ENCODE measurements at regions not wholly inside any gene's neighbourhood (a gene's known extent, or its start where the extent isn't known, plus 50 kb on each side); places are given as distances from the start of the nearest gene placed in this dataset.

DNA sequence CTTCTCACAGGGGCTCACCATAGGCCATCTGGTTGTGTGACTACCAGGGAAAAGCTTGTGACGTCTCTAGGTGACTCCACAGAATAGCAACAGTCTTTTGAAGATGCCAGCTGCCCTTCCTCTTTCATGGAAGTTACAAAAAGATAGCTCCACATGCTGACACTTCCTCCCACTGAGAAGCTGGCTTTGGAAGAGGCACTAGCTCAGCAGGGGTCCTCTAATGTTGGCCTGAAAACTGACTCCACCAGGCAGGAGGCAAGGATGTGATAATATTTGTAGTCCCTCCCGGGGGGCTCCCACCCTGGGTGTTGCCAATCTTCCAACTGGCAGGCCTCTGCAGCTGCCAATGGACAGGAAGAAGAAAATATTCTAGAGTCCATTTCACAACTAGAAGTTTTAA is 343.5 kb downstream of the NEK10 start:
- BruUV-seq (replicated peaks): no TSS peak
- H3K9me3 ChIP-seq (ENCODE audit: low read length): no peaks in the 10 kb centered on the region
- DNase-seq (ENCODE audit: low spot score): no peak
- H3K4me2 ChIP-seq (ENCODE audit: low read length): no peak overlapping the region
- CTCF ChIA-PET (ENCODE audit: unreplicated experiment): no interaction called here
- no peaks in the 10 kb centered on the region for H3K9me2 ChIP-seq (ENCODE audit: insufficient read depth, low read length)
- H3K4me3 ChIP-seq (ENCODE audit: low read depth, low read length, poor library complexity, severe bottlenecking): no peak overlapping the region
- H2AFZ ChIP-seq (ENCODE audit: low read length): no peak overlapping the region
- no peak overlapping the region for H3K27ac ChIP-seq (ENCODE audit: low read depth, low read length, poor library complexity, severe bottlenecking)
- no peaks in the 10 kb centered on the region for H3K79me2 ChIP-seq (ENCODE audit: insufficient read depth, low read depth, low read length)
- intact Hi-C loops (cut with micrococcal nuclease; ENCODE audit: unreplicated experiment): no loop called here
- POLR2A ChIA-PET: interaction anchor here (1.2 kb wide), 1 partner anchor 8 kb away, joined by 4 read pairs; no protein-coding TSS in a partner anchor
- TF ChIP-seq EZH2phosphoT487 (IDR thresholded peaks at IDR 0.05; ENCODE audit: borderline replicate concordance, low read depth, low read length): no peak
- TF ChIP-seq, protein P1, sequence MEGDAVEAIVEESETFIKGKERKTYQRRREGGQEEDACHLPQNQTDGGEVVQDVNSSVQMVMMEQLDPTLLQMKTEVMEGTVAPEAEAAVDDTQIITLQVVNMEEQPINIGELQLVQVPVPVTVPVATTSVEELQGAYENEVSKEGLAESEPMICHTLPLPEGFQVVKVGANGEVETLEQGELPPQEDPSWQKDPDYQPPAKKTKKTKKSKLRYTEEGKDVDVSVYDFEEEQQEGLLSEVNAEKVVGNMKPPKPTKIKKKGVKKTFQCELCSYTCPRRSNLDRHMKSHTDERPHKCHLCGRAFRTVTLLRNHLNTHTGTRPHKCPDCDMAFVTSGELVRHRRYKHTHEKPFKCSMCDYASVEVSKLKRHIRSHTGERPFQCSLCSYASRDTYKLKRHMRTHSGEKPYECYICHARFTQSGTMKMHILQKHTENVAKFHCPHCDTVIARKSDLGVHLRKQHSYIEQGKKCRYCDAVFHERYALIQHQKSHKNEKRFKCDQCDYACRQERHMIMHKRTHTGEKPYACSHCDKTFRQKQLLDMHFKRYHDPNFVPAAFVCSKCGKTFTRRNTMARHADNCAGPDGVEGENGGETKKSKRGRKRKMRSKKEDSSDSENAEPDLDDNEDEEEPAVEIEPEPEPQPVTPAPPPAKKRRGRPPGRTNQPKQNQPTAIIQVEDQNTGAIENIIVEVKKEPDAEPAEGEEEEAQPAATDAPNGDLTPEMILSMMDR (conservative IDR thresholded peaks at IDR 0.05; ENCODE audit: low read length): no peak
- no peaks in the 10 kb centered on the region for H3K4me1 ChIP-seq (ENCODE audit: insufficient read depth, low read length, poor library complexity, severe bottlenecking)
- H3K36me3 ChIP-seq (ENCODE audit: insufficient read depth, low read length): no peaks in the 10 kb centered on the region
- no peaks in the 10 kb centered on the region for H4K20me1 ChIP-seq (ENCODE audit: insufficient read depth, low read length)

DNA sequence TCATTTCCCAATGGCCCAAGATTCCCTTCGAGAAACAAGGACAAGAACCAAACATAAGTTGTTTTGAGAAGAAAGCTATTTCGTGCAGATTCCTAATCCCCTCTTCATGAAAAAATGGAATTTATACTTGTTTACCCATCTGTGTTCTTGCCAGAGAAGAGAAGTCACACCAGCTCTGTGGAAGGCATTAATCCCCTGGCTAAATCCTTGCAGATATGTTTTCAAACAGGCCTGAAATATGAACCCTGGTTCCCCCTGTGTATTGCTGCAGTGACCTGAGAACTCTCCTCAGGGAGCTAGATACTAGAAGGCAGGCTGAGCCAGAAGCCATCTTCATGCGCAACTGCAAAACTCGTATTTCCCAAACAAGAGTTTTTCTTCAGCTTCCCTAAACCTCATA is 337.7 kb downstream of the NEK10 start:
- ChIA-PET CTCF (ENCODE audit: unreplicated experiment) (no interaction called here), POLR2A (interaction anchor here (1.2 kb wide), 1 partner anchor 13 kb away, joined by 3 read pairs; no protein-coding TSS in a partner anchor)
- no peak for DNase-seq (ENCODE audit: low spot score)
- Histone ChIP-seq H4K20me1 (ENCODE audit: insufficient read depth, low read length) (no peaks in the 10 kb centered on the region), H3K9me3 (ENCODE audit: low read length) (no peaks in the 10 kb centered on the region), H2AFZ (ENCODE audit: low read length) (no peak overlapping the region), H3K79me2 (ENCODE audit: insufficient read depth, low read depth, low read length) (no peaks in the 10 kb centered on the region), H3K36me3 (ENCODE audit: insufficient read depth, low read length) (no peaks in the 10 kb centered on the region), H3K4me1 (ENCODE audit: insufficient read depth, low read length, poor library complexity, severe bottlenecking) (no peaks in the 10 kb centered on the region), H3K4me2 (ENCODE audit: low read length) (no peak overlapping the region), H3K27ac (ENCODE audit: low read depth, low read length, poor library complexity, severe bottlenecking) (no peak overlapping the region), H3K4me3 (ENCODE audit: low read depth, low read length, poor library complexity, severe bottlenecking) (no peak overlapping the region), H3K9me2 (ENCODE audit: insufficient read depth, low read length) (no peaks in the 10 kb centered on the region)
- no peak for TF ChIP-seq EZH2phosphoT487 (IDR thresholded peaks at IDR 0.05; ENCODE audit: borderline replicate concordance, low read depth, low read length)
- TF ChIP-seq, protein P1 (conservative IDR thresholded peaks at IDR 0.05; ENCODE audit: low read length): no peak
- no TSS peak for BruUV-seq (replicated peaks)
- intact Hi-C loops (cut with micrococcal nuclease; ENCODE audit: unreplicated experiment): no loop called here

DNA sequence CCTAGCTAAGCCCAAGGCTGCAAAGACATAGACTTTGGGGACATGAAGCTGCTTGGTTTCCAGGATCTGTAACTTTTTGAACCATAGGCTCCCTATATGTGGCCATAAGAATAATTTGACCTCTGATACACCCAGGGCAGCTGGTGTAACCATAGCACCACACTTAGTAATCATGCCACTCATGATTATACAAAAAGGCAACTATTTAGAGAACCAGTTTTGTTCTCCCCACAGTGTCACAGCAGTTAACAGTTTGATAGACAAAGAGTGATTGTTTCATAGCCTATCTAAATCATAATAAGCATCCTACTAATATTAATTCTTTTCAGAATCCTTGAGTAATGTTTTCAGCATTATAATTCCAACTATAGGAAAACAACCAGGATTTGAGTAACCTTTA is 334.9 kb downstream of the NEK10 start:
- Histone ChIP-seq H4K20me1 (ENCODE audit: insufficient read depth, low read length) (no peaks in the 10 kb centered on the region), H3K9me3 (ENCODE audit: low read length) (no peaks in the 10 kb centered on the region), H3K9me2 (ENCODE audit: insufficient read depth, low read length) (no peaks in the 10 kb centered on the region), H3K4me2 (ENCODE audit: low read length) (no peak overlapping the region), H3K79me2 (ENCODE audit: insufficient read depth, low read depth, low read length) (no peaks in the 10 kb centered on the region), H3K4me3 (ENCODE audit: low read depth, low read length, poor library complexity, severe bottlenecking) (no peak overlapping the region), H3K4me1 (ENCODE audit: insufficient read depth, low read length, poor library complexity, severe bottlenecking) (no peaks in the 10 kb centered on the region), H3K36me3 (ENCODE audit: insufficient read depth, low read length) (no peaks in the 10 kb centered on the region), H2AFZ (ENCODE audit: low read length) (no peak overlapping the region), H3K27ac (ENCODE audit: low read depth, low read length, poor library complexity, severe bottlenecking) (no peak overlapping the region)
- no peak for TF ChIP-seq EZH2phosphoT487 (IDR thresholded peaks at IDR 0.05; ENCODE audit: borderline replicate concordance, low read depth, low read length)
- TF ChIP-seq, protein P1 (conservative IDR thresholded peaks at IDR 0.05; ENCODE audit: low read length): no peak
- intact Hi-C loops (cut with micrococcal nuclease; ENCODE audit: unreplicated experiment): no loop called here
- no peak for DNase-seq (ENCODE audit: low spot score)
- ChIA-PET POLR2A (interaction anchor here (1.0 kb wide), 1 partner anchor 8 kb away, joined by 4 read pairs; no protein-coding TSS in a partner anchor), CTCF (ENCODE audit: unreplicated experiment) (no interaction called here)
- no TSS peak for BruUV-seq (replicated peaks)

All from OCI-LY7 (cell line).